Keratinocyte (primary cell): ENCODE measurements at regions not wholly inside any gene's neighbourhood (a gene's known extent, or its start where the extent isn't known, plus 50 kb on each side); places are given as distances from the start of the nearest gene placed in this dataset.

Source experiments
- CTCF ChIP-seq, 3 experiments: IDR thresholded peaks in 1 of 3; conservative IDR thresholded peaks in 1 of 3; optimal IDR thresholded peaks in 1 of 3; 2 replicates in 2 of 3; 3 replicates in 1 of 3; pipeline versions ENCODE3 to v1.5.1; 2011; ENCODE audit warnings: low read length in 3 of 3, mild to moderate bottlenecking in 3 of 3, moderate library complexity in 2 of 3, control low read depth in 1 of 3, inconsistent platforms in 1 of 3; ENCODE audit not compliant: insufficient read depth in 2 of 3; ENCODE audit errors: extremely low read depth in 1 of 3
- EZH2 ChIP-seq: IDR thresholded peaks from one replicate; pipeline ENCODE4 v1.6.1; 2012; ENCODE audit warnings: inconsistent platforms, mild to moderate bottlenecking, low read length, moderate library complexity

GRCh38 chr13:104426435-104426834 is 1360.2 kb upstream of the SLC10A2 start:
- TF ChIP-seq CTCF (optimal IDR thresholded peaks at IDR 0.05 in 1 of 3, IDR thresholded peaks at IDR 0.05 in 1 of 3, conservative IDR thresholded peaks at IDR 0.05 in 1 of 3; ENCODE audit: extremely low read depth in 1 of 3, insufficient read depth in 2 of 3, low read length in 3 of 3) = no peak
- TF ChIP-seq EZH2 = no peak
